ENCODE measurements at regions not wholly inside any gene's neighbourhood (a gene's known extent, or its start where the extent isn't known, plus 50 kb on each side); places are given as distances from the start of the nearest gene placed in this dataset.

DNA sequence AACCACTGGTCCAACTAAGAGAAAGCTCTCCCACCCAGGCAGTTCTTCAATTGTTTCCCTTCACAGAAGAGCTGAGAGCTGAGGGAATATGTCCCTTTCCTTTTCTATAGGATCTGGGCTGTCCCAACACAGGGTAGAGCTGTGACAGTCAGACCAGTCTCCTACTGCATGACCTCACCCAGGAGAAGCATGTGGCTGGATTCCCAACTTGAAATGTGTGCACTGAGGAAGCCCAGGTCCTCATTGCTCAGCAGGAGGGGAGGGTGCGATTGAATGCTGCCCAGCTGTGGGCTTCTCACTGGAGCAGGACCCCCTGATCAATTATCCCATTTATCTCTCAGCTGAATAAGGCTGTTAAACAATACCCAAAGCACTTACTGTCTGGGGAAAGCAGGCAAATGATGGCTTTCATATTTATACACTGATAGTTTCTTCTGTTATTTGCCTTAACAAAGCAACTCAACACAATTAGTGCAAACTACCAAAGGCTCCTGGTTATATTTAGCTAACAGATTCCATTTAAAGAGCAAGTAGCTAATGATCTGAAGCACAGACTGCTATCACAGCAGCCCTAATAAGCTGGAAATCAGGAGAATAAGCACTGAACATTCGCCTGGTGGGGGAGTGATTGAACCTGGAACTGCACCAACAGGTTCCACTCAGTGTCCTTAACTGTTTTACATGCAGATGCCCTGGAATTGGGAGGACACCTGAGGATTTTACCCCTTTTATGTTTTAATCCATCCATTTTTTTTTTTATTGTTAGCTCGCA lies 508.8 kb downstream of the CCSER2 start:
- Histone ChIP-seq H3K4me3 (no peak overlapping the region), H3K36me3 (no peaks in the 10 kb centered on the region), H3K4me1 (peaks cover 0 to 9% of the 10 kb centered on the region in 2 donors), H3K27me3 (no peaks in the 10 kb centered on the region), H3K9me3 (no peaks in the 10 kb centered on the region), H3K27ac (peak overlapping the region; percentile 56 to 82)
- DNase-seq (ENCODE audit: low spot score): no peak
- no peak for TF ChIP-seq CTCF (IDR thresholded peaks at IDR 0.05)

GRCh38 chr10:84837877-84838276 lies 509.5 kb downstream of the CCSER2 start:
- no peaks in the 10 kb centered on the region for H3K9me3 ChIP-seq
- no peaks in the 10 kb centered on the region for H3K27me3 ChIP-seq
- no peak for DNase-seq (ENCODE audit: low spot score)
- no peaks in the 10 kb centered on the region for H3K36me3 ChIP-seq
- H3K4me1 ChIP-seq: peaks cover 0 to 9% of the 10 kb centered on the region in 2 donors
- H3K27ac ChIP-seq: peak overlapping the region; percentile 56 to 82
- no peak overlapping the region for H3K4me3 ChIP-seq
- no peak for TF ChIP-seq CTCF (IDR thresholded peaks at IDR 0.05)

- Histone ChIP-seq H3K9me3 (no peaks in the 10 kb centered on the region), H3K27me3 (no peaks in the 10 kb centered on the region), H3K27ac (peak overlapping the region in 1 of 2 donors; percentile 82), H3K4me3 (no peak overlapping the region), H3K36me3 (no peaks in the 10 kb centered on the region), H3K4me1 (peaks cover 0 to 9% of the 10 kb centered on the region in 2 donors)
- no peak for TF ChIP-seq CTCF (IDR thresholded peaks at IDR 0.05)
- no peak for DNase-seq (ENCODE audit: low spot score)
Measured at GRCh38 chr10:84838851-84839250, 510.5 kb downstream of the CCSER2 start.

- no peak for TF ChIP-seq CTCF (IDR thresholded peaks at IDR 0.05)
- H3K36me3 ChIP-seq: no peaks in the 10 kb centered on the region
- peaks cover 0 to 4% of the 10 kb centered on the region in 2 donors for H3K4me1 ChIP-seq
- H3K4me3 ChIP-seq: no peak overlapping the region
- DNase-seq (ENCODE audit: low spot score): no peak
- H3K9me3 ChIP-seq: no peaks in the 10 kb centered on the region
- no peak overlapping the region for H3K27ac ChIP-seq
- H3K27me3 ChIP-seq: no peaks in the 10 kb centered on the region
Measured at GRCh38 chr10:84842593-84842992, 514.2 kb downstream of the CCSER2 start.

DNA sequence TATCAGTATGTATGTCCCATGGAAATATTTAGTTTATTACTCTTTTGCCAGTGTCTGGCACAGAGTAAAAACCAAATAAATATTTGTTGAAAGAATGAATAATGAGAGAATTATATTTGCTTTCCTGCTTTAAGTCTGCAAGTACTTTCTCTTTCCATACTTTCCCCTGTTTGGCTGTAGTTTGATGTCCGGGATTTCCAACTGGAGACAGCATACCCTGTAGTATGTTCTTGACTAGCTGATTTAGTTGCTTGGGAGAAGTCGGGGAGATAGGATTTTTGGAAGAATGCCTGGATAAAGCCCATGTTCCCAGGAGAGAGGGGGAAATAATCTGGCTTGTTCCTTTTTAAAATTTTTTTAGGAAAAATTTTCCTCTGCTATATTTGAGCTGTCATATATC lies 516.1 kb downstream of the CCSER2 start:
- no peaks in the 10 kb centered on the region for H3K9me3 ChIP-seq
- TF ChIP-seq CTCF (IDR thresholded peaks at IDR 0.05): no peak
- H3K4me3 ChIP-seq: no peak overlapping the region
- DNase-seq (ENCODE audit: low spot score): no peak
- no peaks in the 10 kb centered on the region for H3K27me3 ChIP-seq
- H3K27ac ChIP-seq: no peak overlapping the region
- H3K36me3 ChIP-seq: no peaks in the 10 kb centered on the region
- peaks cover 0 to 4% of the 10 kb centered on the region in 2 donors for H3K4me1 ChIP-seq

Data from right atrium auricular region (tissue), 2 donors.